ENCODE measurements at regions not wholly inside any gene's neighbourhood (a gene's known extent, or its start where the extent isn't known, plus 50 kb on each side); places are given as distances from the start of the nearest gene placed in this dataset.

DNA sequence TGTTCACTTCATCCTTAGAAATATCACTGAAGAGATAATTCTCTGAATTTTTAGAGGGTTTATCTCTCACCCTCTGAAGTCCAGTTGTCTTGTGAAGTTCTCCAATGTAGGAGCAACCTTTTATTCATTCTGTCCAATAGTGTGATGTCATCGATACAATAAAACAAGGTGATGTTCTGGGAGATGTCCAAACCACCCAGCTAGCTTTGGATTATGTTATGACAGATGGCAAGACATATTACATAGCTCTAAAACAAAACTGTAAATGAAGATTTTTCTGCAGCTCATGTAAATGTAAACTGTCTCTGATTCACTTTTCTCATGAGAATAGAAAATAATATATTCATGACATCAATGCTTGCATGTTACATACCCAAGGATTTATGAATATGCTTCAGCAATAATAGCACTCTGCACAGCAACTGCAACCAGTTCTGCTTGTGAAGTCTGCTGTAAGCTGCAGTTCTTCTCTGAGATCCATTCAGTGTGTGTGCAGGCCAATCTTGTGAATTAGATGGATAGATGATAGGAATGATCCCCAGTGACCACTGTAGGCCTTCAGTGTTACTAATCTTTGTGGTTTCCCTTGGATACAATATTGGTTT is 172.6 kb upstream of the CDH12 start:
- Histone ChIP-seq H3K27ac (ENCODE audit: low read depth, low read length, poor library complexity, severe bottlenecking) (peak overlapping the region; percentile 64), H3F3A (ENCODE audit: insufficient read depth, low read length) (no peaks in the 10 kb centered on the region), H3K4me1 (ENCODE audit: insufficient read depth, low read length, severe bottlenecking) (peaks cover 19% of the 10 kb centered on the region), H3K36me3 (ENCODE audit: insufficient read depth, low read length) (no peaks in the 10 kb centered on the region), H2AFZ (ENCODE audit: low read length) (peak overlapping the region; percentile 71; the same call in 1 of the 2 replicates), H3K4me3 (ENCODE audit: low read depth, low read length, poor library complexity, severe bottlenecking) (no peak overlapping the region), H3K79me2 (ENCODE audit: insufficient read depth, low read length) (no peaks in the 10 kb centered on the region), H3K9me2 (ENCODE audit: low read depth, low read length) (no peaks in the 10 kb centered on the region), H3K4me2 (ENCODE audit: low read length) (no peak overlapping the region), H3K9me3 (ENCODE audit: low read length) (no peaks in the 10 kb centered on the region), H4K20me1 (ENCODE audit: insufficient read depth, low read length) (no peaks in the 10 kb centered on the region), H3K9ac (ENCODE audit: low read length) (no peak overlapping the region), H3K27me3 (ENCODE audit: insufficient read depth, low read length) (no peaks in the 10 kb centered on the region)
- TF ChIP-seq, protein P1, sequence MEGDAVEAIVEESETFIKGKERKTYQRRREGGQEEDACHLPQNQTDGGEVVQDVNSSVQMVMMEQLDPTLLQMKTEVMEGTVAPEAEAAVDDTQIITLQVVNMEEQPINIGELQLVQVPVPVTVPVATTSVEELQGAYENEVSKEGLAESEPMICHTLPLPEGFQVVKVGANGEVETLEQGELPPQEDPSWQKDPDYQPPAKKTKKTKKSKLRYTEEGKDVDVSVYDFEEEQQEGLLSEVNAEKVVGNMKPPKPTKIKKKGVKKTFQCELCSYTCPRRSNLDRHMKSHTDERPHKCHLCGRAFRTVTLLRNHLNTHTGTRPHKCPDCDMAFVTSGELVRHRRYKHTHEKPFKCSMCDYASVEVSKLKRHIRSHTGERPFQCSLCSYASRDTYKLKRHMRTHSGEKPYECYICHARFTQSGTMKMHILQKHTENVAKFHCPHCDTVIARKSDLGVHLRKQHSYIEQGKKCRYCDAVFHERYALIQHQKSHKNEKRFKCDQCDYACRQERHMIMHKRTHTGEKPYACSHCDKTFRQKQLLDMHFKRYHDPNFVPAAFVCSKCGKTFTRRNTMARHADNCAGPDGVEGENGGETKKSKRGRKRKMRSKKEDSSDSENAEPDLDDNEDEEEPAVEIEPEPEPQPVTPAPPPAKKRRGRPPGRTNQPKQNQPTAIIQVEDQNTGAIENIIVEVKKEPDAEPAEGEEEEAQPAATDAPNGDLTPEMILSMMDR (IDR thresholded peaks at IDR 0.05; ENCODE audit: low read length), result no peak
- TF ChIP-seq EZH2 (IDR thresholded peaks at IDR 0.05; ENCODE audit: borderline replicate concordance, low read length), result no peak

- no peak overlapping the region for H3K4me2 ChIP-seq (ENCODE audit: low read length)
- no peak overlapping the region for H3K4me3 ChIP-seq (ENCODE audit: low read depth, low read length, poor library complexity, severe bottlenecking)
- no peaks in the 10 kb centered on the region for H3K9me2 ChIP-seq (ENCODE audit: low read depth, low read length)
- H3K79me2 ChIP-seq (ENCODE audit: insufficient read depth, low read length), result no peaks in the 10 kb centered on the region
- H3K27me3 ChIP-seq (ENCODE audit: insufficient read depth, low read length), result no peaks in the 10 kb centered on the region
- no peaks in the 10 kb centered on the region for H3F3A ChIP-seq (ENCODE audit: insufficient read depth, low read length)
- no peaks in the 10 kb centered on the region for H3K36me3 ChIP-seq (ENCODE audit: insufficient read depth, low read length)
- H3K27ac ChIP-seq (ENCODE audit: low read depth, low read length, poor library complexity, severe bottlenecking), result no peak overlapping the region
- no peak for TF ChIP-seq EZH2 (IDR thresholded peaks at IDR 0.05; ENCODE audit: borderline replicate concordance, low read length)
- TF ChIP-seq, protein P1 (IDR thresholded peaks at IDR 0.05; ENCODE audit: low read length), result no peak
- no peak overlapping the region for H3K9ac ChIP-seq (ENCODE audit: low read length)
- no peaks in the 10 kb centered on the region for H3K9me3 ChIP-seq (ENCODE audit: low read length)
- no peaks in the 10 kb centered on the region for H4K20me1 ChIP-seq (ENCODE audit: insufficient read depth, low read length)
- H2AFZ ChIP-seq (ENCODE audit: low read length), result no peak overlapping the region; the same call in 1 of the 2 replicates
- peaks cover 19% of the 10 kb centered on the region for H3K4me1 ChIP-seq (ENCODE audit: insufficient read depth, low read length, severe bottlenecking)
Observed at GRCh38 chr5:23024470-23024869, 171.3 kb upstream of the CDH12 start.

GRCh38 chr5:23014825-23015224 is 161.7 kb upstream of the CDH12 start:
- H3K79me2 ChIP-seq (ENCODE audit: insufficient read depth, low read length), result no peaks in the 10 kb centered on the region
- no peaks in the 10 kb centered on the region for H3K27me3 ChIP-seq (ENCODE audit: insufficient read depth, low read length)
- H3K27ac ChIP-seq (ENCODE audit: low read depth, low read length, poor library complexity, severe bottlenecking), result peak overlapping the region; percentile 87
- no peaks in the 10 kb centered on the region for H3K9me3 ChIP-seq (ENCODE audit: low read length)
- peaks cover 33% of the 10 kb centered on the region for H3K4me1 ChIP-seq (ENCODE audit: insufficient read depth, low read length, severe bottlenecking)
- no peak overlapping the region for H3K9ac ChIP-seq (ENCODE audit: low read length)
- no peak overlapping the region for H3K4me2 ChIP-seq (ENCODE audit: low read length)
- TF ChIP-seq, protein P1 (IDR thresholded peaks at IDR 0.05; ENCODE audit: low read length), result no peak
- TF ChIP-seq EZH2 (IDR thresholded peaks at IDR 0.05; ENCODE audit: borderline replicate concordance, low read length), result no peak
- H3F3A ChIP-seq (ENCODE audit: insufficient read depth, low read length), result no peaks in the 10 kb centered on the region
- no peaks in the 10 kb centered on the region for H4K20me1 ChIP-seq (ENCODE audit: insufficient read depth, low read length)
- no peaks in the 10 kb centered on the region for H3K36me3 ChIP-seq (ENCODE audit: insufficient read depth, low read length)
- no peak overlapping the region for H2AFZ ChIP-seq (ENCODE audit: low read length)
- no peak overlapping the region for H3K4me3 ChIP-seq (ENCODE audit: low read depth, low read length, poor library complexity, severe bottlenecking)
- no peaks in the 10 kb centered on the region for H3K9me2 ChIP-seq (ENCODE audit: low read depth, low read length)
